Keratinocyte (primary cell): ENCODE measurements at regions not wholly inside any gene's neighbourhood (a gene's known extent, or its start where the extent isn't known, plus 50 kb on each side); places are given as distances from the start of the nearest gene placed in this dataset.

Experiments
- EZH2 ChIP-seq: IDR thresholded peaks from one replicate; pipeline ENCODE4 v1.6.1; 2012; ENCODE audit warnings: inconsistent platforms, mild to moderate bottlenecking, low read length, moderate library complexity
- TF ChIP-seq, protein P1 (sequence below), 3 experiments: IDR thresholded peaks in 1 of 3; conservative IDR thresholded peaks in 1 of 3; optimal IDR thresholded peaks in 1 of 3; 2 replicates in 2 of 3; 3 replicates in 1 of 3; pipeline versions ENCODE3 to v1.5.1; 2011; ENCODE audit warnings: low read length in 3 of 3, mild to moderate bottlenecking in 3 of 3, moderate library complexity in 2 of 3, control low read depth in 1 of 3, inconsistent platforms in 1 of 3; ENCODE audit not compliant: insufficient read depth in 2 of 3; ENCODE audit errors: extremely low read depth in 1 of 3

DNA sequence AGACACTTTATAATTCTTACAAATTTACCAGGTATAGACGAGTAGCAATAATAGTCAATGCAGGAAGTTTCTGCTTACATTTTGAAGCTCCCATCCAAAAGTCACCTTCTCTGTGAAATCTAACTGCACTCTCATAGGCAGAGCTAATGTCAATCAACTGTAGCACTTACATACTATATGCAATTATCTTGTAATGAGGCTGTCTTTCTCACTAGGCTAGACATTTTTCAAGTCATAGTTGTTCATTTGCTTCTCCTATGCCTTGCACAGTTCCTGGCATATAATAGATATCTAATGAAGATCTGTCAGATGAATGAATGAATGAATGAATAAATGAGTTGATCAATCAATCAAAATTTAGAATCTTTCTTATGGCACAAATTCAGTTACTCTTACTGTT is 273.0 kb upstream of the DAB1 start:
- TF ChIP-seq, protein P1, sequence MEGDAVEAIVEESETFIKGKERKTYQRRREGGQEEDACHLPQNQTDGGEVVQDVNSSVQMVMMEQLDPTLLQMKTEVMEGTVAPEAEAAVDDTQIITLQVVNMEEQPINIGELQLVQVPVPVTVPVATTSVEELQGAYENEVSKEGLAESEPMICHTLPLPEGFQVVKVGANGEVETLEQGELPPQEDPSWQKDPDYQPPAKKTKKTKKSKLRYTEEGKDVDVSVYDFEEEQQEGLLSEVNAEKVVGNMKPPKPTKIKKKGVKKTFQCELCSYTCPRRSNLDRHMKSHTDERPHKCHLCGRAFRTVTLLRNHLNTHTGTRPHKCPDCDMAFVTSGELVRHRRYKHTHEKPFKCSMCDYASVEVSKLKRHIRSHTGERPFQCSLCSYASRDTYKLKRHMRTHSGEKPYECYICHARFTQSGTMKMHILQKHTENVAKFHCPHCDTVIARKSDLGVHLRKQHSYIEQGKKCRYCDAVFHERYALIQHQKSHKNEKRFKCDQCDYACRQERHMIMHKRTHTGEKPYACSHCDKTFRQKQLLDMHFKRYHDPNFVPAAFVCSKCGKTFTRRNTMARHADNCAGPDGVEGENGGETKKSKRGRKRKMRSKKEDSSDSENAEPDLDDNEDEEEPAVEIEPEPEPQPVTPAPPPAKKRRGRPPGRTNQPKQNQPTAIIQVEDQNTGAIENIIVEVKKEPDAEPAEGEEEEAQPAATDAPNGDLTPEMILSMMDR (optimal IDR thresholded peaks at IDR 0.05 in 1 of 3, IDR thresholded peaks at IDR 0.05 in 1 of 3, conservative IDR thresholded peaks at IDR 0.05 in 1 of 3; ENCODE audit: extremely low read depth in 1 of 3, insufficient read depth in 2 of 3, low read length in 3 of 3) = no peak
- TF ChIP-seq EZH2 = no peak
